ENCODE measurements at regions not wholly inside any gene's neighbourhood (a gene's known extent, or its start where the extent isn't known, plus 50 kb on each side); places are given as distances from the start of the nearest gene placed in this dataset.

- TF ChIP-seq ETV6 (CRISPR knock-in tag; IDR thresholded peaks at IDR 0.05) (no peak), ZNF423 (CRISPR knock-in tag; IDR thresholded peaks at IDR 0.05) (no peak), KAT7 (CRISPR knock-in tag; IDR thresholded peaks at IDR 0.05; ENCODE audit: borderline replicate concordance) (no peak), OVOL2 (CRISPR knock-in tag; IDR thresholded peaks at IDR 0.05; ENCODE audit: borderline replicate concordance) (no peak), CTCF (IDR thresholded peaks at IDR 0.05) (no peak), ZNF532 (CRISPR knock-in tag; IDR thresholded peaks at IDR 0.05; ENCODE audit: borderline replicate concordance) (no peak), FOXJ3 (CRISPR knock-in tag; IDR thresholded peaks at IDR 0.05; ENCODE audit: borderline replicate concordance) (no peak), AFF4 (CRISPR knock-in tag; IDR thresholded peaks at IDR 0.05; ENCODE audit: borderline replicate concordance) (no peak), MAX (CRISPR knock-in tag; IDR thresholded peaks at IDR 0.05) (no peak), NFE2L1 (CRISPR knock-in tag; IDR thresholded peaks at IDR 0.05) (no peak), HMGA2 (CRISPR knock-in tag; IDR thresholded peaks at IDR 0.05) (no peak), ZNF671 (CRISPR knock-in tag; IDR thresholded peaks at IDR 0.05) (no peak), CREB1 (CRISPR knock-in tag; IDR thresholded peaks at IDR 0.05) (no peak), IRF2 (CRISPR knock-in tag; IDR thresholded peaks at IDR 0.05; ENCODE audit: borderline replicate concordance, low read depth) (no peak)
Observed at GRCh38 chr9:16282216-16282615, 588.3 kb downstream of the BNC2 start (continued).

- no peaks in the 10 kb centered on the region for H3K36me3 Mint-ChIP-seq
- H3K27me3 Mint-ChIP-seq (ENCODE audit: low read depth) = no peaks in the 10 kb centered on the region
- no peaks in the 10 kb centered on the region for H3K4me1 Mint-ChIP-seq
- no peak overlapping the region for H3K4me3 Mint-ChIP-seq
- POLR2A ChIA-PET = no interaction called here
- no peak overlapping the region for H3K27ac Mint-ChIP-seq
- ATAC-seq = no peak
- DNase-seq (ENCODE audit: low spot score) = no peak
- peaks cover 13% of the 10 kb centered on the region for H3K9me3 Mint-ChIP-seq
- CTCF ChIA-PET = no interaction called here
- no peak for TF ChIP-seq RELA (CRISPR knock-in tag; IDR thresholded peaks at IDR 0.05; ENCODE audit: borderline replicate concordance)
- no peak for TF ChIP-seq CDX4 (CRISPR knock-in tag; IDR thresholded peaks at IDR 0.05; ENCODE audit: borderline replicate concordance)
- no peak for TF ChIP-seq ATF2 (CRISPR knock-in tag; IDR thresholded peaks at IDR 0.05; ENCODE audit: borderline replicate concordance, low read depth)
- TF ChIP-seq TP53 (CRISPR knock-in tag; IDR thresholded peaks at IDR 0.05) = no peak
- no peak for TF ChIP-seq E2F5 (CRISPR knock-in tag; IDR thresholded peaks at IDR 0.05)
- TF ChIP-seq CBFB (CRISPR knock-in tag; IDR thresholded peaks at IDR 0.05; ENCODE audit: low read depth) = no peak
- no peak for TF ChIP-seq ZNF532 (CRISPR knock-in tag; IDR thresholded peaks at IDR 0.05; ENCODE audit: borderline replicate concordance)
Observed at GRCh38 chr9:16282718-16283117, 587.8 kb downstream of the BNC2 start.
